Large intestine (tissue), 3 donors: ENCODE measurements at regions not wholly inside any gene's neighbourhood (a gene's known extent, or its start where the extent isn't known, plus 50 kb on each side); places are given as distances from the start of the nearest gene placed in this dataset.

Experiments
- DNase-seq, 2 donors: peaks; one replicate each; pipeline versions ENCODE4 v3.0.0 to v3.0.0-alpha.2; 2013
- H3K27ac ChIP-seq: one replicate; pipeline ENCODE4 v1.5.1; 2013; ENCODE audit warnings: low read length
- H3K27me3 ChIP-seq: 2 replicates; pipeline ENCODE4 v1.6.1; 2013; ENCODE audit warnings: low read length; ENCODE audit not compliant: control insufficient read depth, insufficient read depth
- H3K36me3 ChIP-seq: 2 replicates; pipeline ENCODE4 v1.6.1; 2013; ENCODE audit warnings: low read length; ENCODE audit not compliant: control insufficient read depth, insufficient read depth
- H3K4me1 ChIP-seq: one replicate; pipeline ENCODE4 v1.6.1; 2013; ENCODE audit warnings: low read length; ENCODE audit not compliant: control insufficient read depth, insufficient read depth
- H3K4me3 ChIP-seq: one replicate; pipeline ENCODE4 v1.5.1; 2013; ENCODE audit warnings: low read length
- H3K9me3 ChIP-seq: one replicate; pipeline ENCODE4 v1.6.1; 2013; ENCODE audit warnings: mild to moderate bottlenecking, low read depth, low read length, moderate library complexity; ENCODE audit not compliant: control insufficient read depth
- WGBS: methylation state at CpG from one replicate; pipeline ENCODE4 v1.1.5; 2013; ENCODE audit warnings: low lambda C conversion rate; ENCODE audit not compliant: insufficient coverage; 5-methylcytosine and 5-hydroxymethylcytosine counted together

DNA sequence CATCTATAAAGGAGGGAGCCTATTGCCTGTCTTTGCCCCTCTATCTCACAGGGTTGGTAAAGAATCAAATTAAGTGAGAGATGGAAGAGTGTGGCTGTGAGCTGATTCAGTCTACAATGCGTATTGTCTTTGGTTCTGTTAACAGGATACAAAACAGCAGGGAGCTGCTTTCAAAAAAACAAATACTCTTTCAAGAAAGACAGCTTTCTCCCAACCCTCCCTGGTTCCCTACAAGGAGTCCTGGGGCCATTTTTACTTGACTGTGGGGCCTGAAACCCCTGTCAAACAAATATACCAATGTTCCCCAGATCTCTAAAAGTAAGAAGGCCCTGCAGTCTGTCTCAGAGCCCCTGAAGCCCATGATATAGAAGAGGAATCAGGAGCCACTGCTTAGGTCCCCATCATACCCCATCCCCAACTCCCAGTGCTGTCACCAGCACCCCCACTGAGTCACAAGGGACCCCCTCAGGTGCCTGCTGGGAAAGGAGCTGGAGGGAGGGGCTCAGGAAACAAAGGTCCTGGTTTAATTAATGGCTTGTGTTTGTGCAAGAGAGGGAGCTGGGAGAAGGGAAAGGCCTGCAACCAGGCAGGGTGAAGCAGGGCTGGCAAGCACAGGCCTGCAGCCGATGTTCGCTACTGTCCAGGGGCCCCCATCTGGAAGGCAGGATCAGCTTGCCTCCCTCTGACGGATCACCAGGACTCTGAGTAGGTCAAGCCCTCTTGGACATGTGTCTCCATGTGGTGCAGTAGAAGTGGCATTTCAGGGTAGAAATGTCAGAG is 182.0 kb upstream of the GHITM start:
- peaks cover 10% of the 10 kb centered on the region for H3K4me1 ChIP-seq
- H3K36me3 ChIP-seq = no peaks in the 10 kb centered on the region
- DNase-seq = no peak
- H3K27ac ChIP-seq = no peak overlapping the region
- no peaks in the 10 kb centered on the region for H3K9me3 ChIP-seq
- WGBS = no CpG with 5 or more reads among the region's 4 CpGs
- no peak overlapping the region for H3K4me3 ChIP-seq
- no peaks in the 10 kb centered on the region for H3K27me3 ChIP-seq

- Histone ChIP-seq H3K27me3 (no peaks in the 10 kb centered on the region), H3K36me3 (no peaks in the 10 kb centered on the region), H3K4me1 (no peaks in the 10 kb centered on the region), H3K27ac (no peak overlapping the region), H3K4me3 (no peak overlapping the region), H3K9me3 (no peaks in the 10 kb centered on the region)
- DNase-seq = no peak
- WGBS = no CpG with 5 or more reads among the region's 3 CpGs
Observed at GRCh38 chr10:83959328-83959727, 180.0 kb upstream of the GHITM start.

DNA sequence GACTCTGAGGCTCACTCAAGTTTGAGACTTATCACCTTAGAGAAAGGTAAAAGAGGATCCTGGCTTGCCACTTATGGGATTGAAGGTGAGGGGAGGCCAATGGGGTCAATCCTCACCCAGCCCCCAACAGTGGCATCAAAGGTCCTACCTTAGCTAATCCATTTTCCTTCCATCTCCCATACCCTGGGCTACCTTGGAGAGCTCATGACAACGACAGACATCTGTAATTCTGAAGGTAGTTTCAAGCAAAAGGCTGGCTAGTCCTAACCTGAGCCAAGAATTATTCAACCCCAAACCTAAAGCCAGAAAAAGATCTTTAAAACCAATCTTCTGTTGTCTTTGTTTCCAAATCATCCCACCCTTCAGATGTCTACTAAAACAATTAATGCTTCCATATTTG is 179.2 kb upstream of the GHITM start:
- no peak overlapping the region for H3K4me3 ChIP-seq
- no CpG with 5 or more reads among the region's 1 CpG for WGBS
- no peaks in the 10 kb centered on the region for H3K9me3 ChIP-seq
- no peaks in the 10 kb centered on the region for H3K27me3 ChIP-seq
- H3K27ac ChIP-seq = no peak overlapping the region
- DNase-seq = no peak
- no peaks in the 10 kb centered on the region for H3K36me3 ChIP-seq
- H3K4me1 ChIP-seq = no peaks in the 10 kb centered on the region

GRCh38 chr10:83961620-83962019 is 177.7 kb upstream of the GHITM start:
- H3K36me3 ChIP-seq = no peaks in the 10 kb centered on the region
- H3K9me3 ChIP-seq = no peaks in the 10 kb centered on the region
- no peak overlapping the region for H3K27ac ChIP-seq
- no peak for DNase-seq
- no peak overlapping the region for H3K4me3 ChIP-seq
- no peaks in the 10 kb centered on the region for H3K27me3 ChIP-seq
- no peaks in the 10 kb centered on the region for H3K4me1 ChIP-seq

GRCh38 chr10:83963446-83963845 is 175.9 kb upstream of the GHITM start:
- H3K4me3 ChIP-seq = no peak overlapping the region
- DNase-seq = no peak
- no peak overlapping the region for H3K27ac ChIP-seq
- H3K36me3 ChIP-seq = no peaks in the 10 kb centered on the region
- no CpG with 5 or more reads among the region's 3 CpGs for WGBS
- H3K4me1 ChIP-seq = no peaks in the 10 kb centered on the region
- H3K9me3 ChIP-seq = no peaks in the 10 kb centered on the region
- no peaks in the 10 kb centered on the region for H3K27me3 ChIP-seq

GRCh38 chr10:83965473-83965872 is 173.8 kb upstream of the GHITM start:
- Histone ChIP-seq H3K27ac (no peak overlapping the region), H3K9me3 (no peaks in the 10 kb centered on the region), H3K27me3 (no peaks in the 10 kb centered on the region), H3K4me1 (no peaks in the 10 kb centered on the region), H3K36me3 (no peaks in the 10 kb centered on the region), H3K4me3 (no peak overlapping the region)
- WGBS = no CpG with 5 or more reads among the region's 2 CpGs
- DNase-seq = no peak

GRCh38 chr10:83968052-83968451 is 171.3 kb upstream of the GHITM start:
- no peaks in the 10 kb centered on the region for H3K27me3 ChIP-seq
- no peak overlapping the region for H3K4me3 ChIP-seq

GRCh38 chr10:83978681-83979383 is 160.5 kb upstream of the GHITM start:
- WGBS = 50% methylated on average over 1 of the region's 5 CpGs
- Histone ChIP-seq H3K4me3 (no peak overlapping the region), H3K27ac (no peak overlapping the region), H3K4me1 (peaks cover 5% of the 10 kb centered on the region), H3K9me3 (no peaks in the 10 kb centered on the region), H3K36me3 (no peaks in the 10 kb centered on the region), H3K27me3 (no peaks in the 10 kb centered on the region)
- no peak for DNase-seq

More at GRCh38 chr10:83968052-83968451, 171.3 kb upstream of the GHITM start:
- no peaks in the 10 kb centered on the region for H3K36me3 ChIP-seq
- no peaks in the 10 kb centered on the region for H3K4me1 ChIP-seq
- H3K9me3 ChIP-seq = no peaks in the 10 kb centered on the region
- DNase-seq = no peak
- H3K27ac ChIP-seq = no peak overlapping the region
- no CpG with 5 or more reads among the region's 4 CpGs for WGBS

DNA sequence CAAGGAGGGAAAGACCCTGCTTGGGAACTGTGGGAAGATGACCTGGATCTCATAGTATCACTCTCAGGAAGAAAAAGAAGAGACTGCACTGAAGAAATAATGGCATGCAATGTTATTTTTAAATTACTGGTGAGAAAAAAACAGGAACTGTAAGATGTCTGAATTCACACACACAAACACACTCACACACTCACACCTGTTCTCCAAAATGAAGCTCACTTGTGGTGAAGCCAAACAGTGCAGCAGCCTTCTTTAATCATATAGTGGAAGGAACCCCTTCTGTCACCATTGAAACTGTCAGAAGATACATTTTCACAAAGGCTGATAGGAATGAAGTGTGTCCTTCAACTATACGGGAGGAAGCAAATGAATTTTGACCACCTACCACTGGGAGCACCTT is 156.5 kb upstream of the GHITM start:
- no peaks in the 10 kb centered on the region for H3K36me3 ChIP-seq
- H3K9me3 ChIP-seq = no peaks in the 10 kb centered on the region
- H3K27me3 ChIP-seq = peaks cover 2% of the 10 kb centered on the region
- no peak overlapping the region for H3K27ac ChIP-seq
- no peak overlapping the region for H3K4me3 ChIP-seq
- WGBS = no CpG with 5 or more reads among the region's 1 CpG
- no peak for DNase-seq
- peaks cover 5% of the 10 kb centered on the region for H3K4me1 ChIP-seq

GRCh38 chr10:83983578-83984255 is 155.6 kb upstream of the GHITM start:
- no peak overlapping the region for H3K27ac ChIP-seq
- peaks cover 2% of the 10 kb centered on the region for H3K27me3 ChIP-seq
- DNase-seq = no peak
- H3K36me3 ChIP-seq = no peaks in the 10 kb centered on the region
- H3K9me3 ChIP-seq = no peaks in the 10 kb centered on the region
- no CpG with 5 or more reads among the region's 4 CpGs for WGBS
- no peak overlapping the region for H3K4me3 ChIP-seq
- peaks cover 5% of the 10 kb centered on the region for H3K4me1 ChIP-seq
